ENCODE measurements at regions not wholly inside any gene's neighbourhood (a gene's known extent, or its start where the extent isn't known, plus 50 kb on each side); places are given as distances from the start of the nearest gene placed in this dataset.
"Not testable (repeated sequence)": the region's sequence is repeated elsewhere in the genome, so short reads cannot be mapped to it uniquely, and the experiment has no call there.

GRCh38 chr20:12458241-12458640 lies 540.5 kb downstream of the BTBD3 start:
- DNase-seq (ENCODE audit: low read depth), result no peak

DNA sequence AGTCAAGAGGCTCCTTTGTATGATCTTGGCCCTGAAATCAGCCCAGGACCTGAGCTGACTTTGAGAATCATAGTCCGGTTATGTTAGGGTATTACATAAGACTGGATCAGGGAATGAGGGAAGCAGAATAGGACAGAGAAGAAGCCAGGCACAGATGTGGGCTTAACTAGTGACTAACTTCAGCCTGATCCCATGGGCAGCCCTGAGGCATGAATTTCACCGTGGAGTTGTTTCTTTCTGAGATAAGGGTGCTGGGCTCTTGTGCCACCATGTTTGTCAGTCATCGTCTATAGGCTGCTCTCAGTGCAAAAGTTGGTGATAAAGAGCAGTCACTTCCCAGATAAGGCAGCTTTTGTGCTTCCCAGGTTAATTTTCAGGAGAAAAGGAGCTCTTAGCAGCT lies 544.7 kb upstream of the SPTLC3 start:
- DNase-seq (ENCODE audit: low read depth), result no peak

GRCh38 chr20:12466915-12467314 lies 541.9 kb upstream of the SPTLC3 start:
- DNase-seq (ENCODE audit: low read depth), result no peak

DNA sequence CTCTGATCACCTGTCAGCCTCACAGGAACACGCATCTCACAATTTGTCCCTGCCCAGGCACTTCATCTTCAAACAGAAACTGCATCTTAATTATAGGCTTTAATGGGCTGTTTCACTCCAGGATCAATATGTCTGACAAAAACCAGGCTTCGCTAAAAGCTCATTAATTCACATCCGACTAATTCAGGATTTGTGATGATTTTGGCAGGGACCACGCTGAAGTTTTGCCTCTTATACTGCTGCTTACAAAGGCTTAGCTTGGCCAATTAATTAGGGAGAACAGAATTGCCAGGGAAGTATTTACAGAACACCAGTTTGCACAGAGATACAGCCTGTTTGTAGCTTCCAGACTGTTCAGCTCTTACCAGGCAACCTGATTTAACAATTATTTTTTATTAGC lies 541.0 kb upstream of the SPTLC3 start:
- no peak for DNase-seq (ENCODE audit: low read depth)

GRCh38 chr20:12482661-12483060 lies 526.1 kb upstream of the SPTLC3 start:
- no peak for DNase-seq (ENCODE audit: low read depth)

DNA sequence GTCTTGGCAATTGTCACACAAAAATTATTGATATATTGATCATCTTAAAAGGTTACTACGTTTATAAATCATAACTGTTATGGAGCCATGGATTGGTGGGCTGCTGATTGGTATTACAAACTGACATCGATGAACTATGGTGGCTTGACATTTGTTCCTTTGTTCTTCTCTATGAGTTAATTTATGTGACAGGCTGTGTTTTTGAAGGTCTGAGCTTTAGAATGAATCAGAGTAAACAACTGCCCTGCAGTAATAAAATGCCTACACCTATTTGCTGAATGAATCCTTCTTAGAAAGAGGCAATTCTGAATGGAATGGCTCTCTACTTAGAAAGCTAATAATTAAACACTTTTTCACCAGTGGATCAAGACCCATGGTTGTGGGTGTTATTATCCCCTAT lies 506.3 kb upstream of the SPTLC3 start:
- DNase-seq (ENCODE audit: low read depth), result no peak

DNA sequence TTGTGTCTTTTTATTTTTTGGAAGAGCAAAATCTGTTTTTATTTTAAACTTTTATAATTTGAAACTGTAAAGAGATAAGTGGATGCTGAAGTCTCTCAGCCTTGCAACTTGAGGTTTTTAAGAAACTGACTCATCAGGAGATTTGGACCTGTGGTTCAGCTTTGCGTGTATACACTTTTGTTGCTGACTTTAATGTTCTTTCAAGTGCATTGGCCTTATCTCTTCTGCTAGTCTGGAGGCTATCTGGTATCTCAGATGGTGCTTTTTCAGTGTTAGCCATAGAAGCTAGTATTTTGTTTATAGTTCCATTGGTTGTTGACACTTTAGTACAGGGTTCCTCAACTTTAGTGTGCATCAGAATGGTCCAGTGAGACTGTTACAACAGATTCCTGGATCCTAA lies 504.0 kb upstream of the SPTLC3 start:
- DNase-seq (ENCODE audit: low read depth), result no peak

- no peak for DNase-seq (ENCODE audit: low read depth)
Measured at GRCh38 chr20:12511499-12511898, 497.3 kb upstream of the SPTLC3 start.

DNA sequence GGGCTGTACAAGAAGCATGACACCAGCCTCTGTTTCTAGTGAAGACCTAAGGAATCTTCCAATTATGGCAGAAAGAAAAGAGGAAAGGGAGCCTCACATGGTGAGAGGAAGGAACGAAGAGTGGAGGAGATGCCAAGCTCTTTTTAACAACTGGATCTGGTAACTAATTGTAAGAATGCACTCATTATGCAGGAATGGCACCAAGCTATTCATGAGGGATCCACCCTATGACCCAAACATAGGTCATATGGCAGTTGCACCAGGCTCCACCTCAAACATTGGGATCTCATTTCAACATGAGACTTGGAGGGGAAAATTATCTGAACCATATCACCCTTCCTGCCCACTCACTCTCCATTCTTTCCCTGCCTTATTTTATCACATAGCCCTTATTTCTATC lies 496.0 kb upstream of the SPTLC3 start:
- no peak for DNase-seq (ENCODE audit: low read depth)

GRCh38 chr20:12528104-12528503 lies 480.7 kb upstream of the SPTLC3 start:
- no peak for DNase-seq (ENCODE audit: low read depth)

- no peak for DNase-seq (ENCODE audit: low read depth)
Measured at GRCh38 chr20:12528591-12529041, 480.2 kb upstream of the SPTLC3 start.

DNA sequence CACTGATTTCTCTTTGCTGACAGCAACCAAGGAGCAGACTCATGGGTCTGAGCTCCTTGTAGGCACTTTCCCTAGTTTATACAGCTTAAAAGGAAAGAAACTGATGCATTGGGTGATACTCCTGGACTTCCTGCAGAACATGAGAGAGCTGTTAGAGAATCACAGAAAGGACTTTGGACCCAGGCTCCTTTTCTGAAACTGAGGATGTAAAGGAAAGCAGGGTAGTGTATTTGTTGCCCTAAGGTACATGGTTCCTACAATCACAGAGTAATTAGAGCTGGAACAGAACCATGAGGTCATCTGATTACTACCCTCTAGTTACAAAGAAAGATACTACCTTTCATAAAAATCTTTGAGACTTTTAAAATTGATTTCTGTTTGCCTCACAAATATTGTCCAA lies 477.1 kb upstream of the SPTLC3 start:
- DNase-seq (ENCODE audit: low read depth), result no peak

- DNase-seq (ENCODE audit: low read depth), result no peak
Measured at GRCh38 chr20:12535316-12535715, 473.5 kb upstream of the SPTLC3 start.

DNA sequence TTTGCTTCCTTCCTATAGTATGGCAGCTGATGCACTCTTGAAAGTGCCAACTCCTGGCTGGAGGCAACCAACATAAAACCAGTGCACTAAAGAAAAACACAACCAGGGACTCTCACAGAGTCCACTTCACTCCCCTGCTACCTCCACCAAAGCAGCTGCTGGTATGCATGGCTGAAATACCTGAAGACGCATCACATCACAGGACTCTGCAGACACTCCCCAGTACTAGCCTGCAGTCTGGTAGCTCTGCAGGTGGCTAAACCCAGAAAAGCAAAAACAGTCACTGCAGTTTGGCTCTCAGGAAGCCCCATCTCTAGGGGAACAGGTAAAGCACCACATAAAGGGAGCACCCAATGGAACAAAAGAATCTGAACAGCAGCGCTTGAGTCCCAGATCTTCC lies 473.0 kb upstream of the SPTLC3 start:
- DNase-seq (ENCODE audit: low read depth), result no peak

- DNase-seq (ENCODE audit: low read depth), result no peak
Measured at GRCh38 chr20:12554426-12554825, 454.3 kb upstream of the SPTLC3 start.

DNA sequence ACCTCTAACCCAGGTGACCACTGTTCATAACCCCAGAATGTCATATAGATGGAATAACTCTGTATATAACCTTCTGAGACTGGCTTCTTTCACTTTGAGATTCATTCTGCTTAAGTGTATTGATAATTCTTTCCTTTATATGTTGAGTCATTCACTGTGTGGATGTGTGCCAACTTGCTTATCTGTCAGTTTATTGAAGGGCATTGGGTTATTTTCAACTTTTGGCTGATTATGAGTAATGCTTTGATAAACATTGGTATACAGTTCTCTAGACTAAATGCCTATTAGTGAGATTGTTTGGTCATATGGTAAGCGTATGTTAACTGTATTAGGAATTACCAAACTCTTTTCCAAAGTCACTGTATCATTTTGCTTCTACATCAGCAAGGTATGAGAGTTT lies 453.4 kb upstream of the SPTLC3 start:
- peak; percentile 5 for DNase-seq (ENCODE audit: low read depth)

- DNase-seq (ENCODE audit: low read depth), result not testable (repeated sequence)
Measured at GRCh38 chr20:12555849-12556248, 452.9 kb upstream of the SPTLC3 start.

GRCh38 chr20:12557224-12557623 lies 451.5 kb upstream of the SPTLC3 start:
- DNase-seq (ENCODE audit: low read depth), result no peak

DNA sequence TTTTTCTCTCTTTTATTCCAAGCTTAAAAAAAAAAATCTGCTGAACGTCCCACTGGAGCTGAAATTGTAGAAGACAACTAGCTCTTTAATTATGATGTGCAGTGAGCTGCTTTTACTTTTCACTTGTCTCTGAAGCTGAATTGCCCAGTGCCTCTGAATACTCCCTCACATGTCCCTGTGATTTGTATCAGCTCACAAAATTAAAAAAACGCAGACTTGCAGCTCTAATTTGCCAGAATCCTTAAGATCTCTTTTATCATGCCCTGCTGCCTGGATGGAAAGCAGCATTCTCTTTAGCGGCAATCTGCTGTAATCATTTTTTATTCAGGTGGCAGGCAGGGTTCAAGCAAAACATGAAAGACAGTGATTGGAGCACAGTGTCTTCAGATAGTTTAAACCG lies 443.8 kb upstream of the SPTLC3 start:
- no peak for DNase-seq (ENCODE audit: low read depth)

- DNase-seq (ENCODE audit: low read depth), result no peak
Measured at GRCh38 chr20:12566596-12566995, 442.2 kb upstream of the SPTLC3 start.

DNA sequence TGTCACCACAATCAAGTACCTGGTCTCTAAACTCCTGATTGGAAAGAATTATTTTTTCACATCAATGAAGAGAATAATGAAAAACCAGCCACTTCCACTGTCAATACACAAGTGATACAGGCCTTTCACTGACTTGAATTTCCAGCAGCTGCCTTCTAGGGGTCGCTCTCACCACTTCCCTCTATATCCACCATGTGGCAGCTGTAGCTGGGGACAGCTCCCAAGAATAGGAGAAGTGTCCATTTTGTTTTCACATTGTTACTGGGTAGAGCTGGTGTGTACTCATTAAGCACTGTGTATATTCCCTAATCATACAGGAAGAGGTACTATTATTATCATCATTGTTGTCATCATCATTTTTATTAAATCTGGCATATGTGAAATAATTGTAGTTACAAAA lies 438.4 kb upstream of the SPTLC3 start:
- peak; percentile 1 for DNase-seq (ENCODE audit: low read depth)

- DNase-seq (ENCODE audit: low read depth), result no peak
Measured at GRCh38 chr20:12573442-12573841, 435.3 kb upstream of the SPTLC3 start.

GRCh38 chr20:12575352-12576095 lies 433.2 kb upstream of the SPTLC3 start:
- no peak for DNase-seq (ENCODE audit: low read depth)

- DNase-seq (ENCODE audit: low read depth), result no peak
Measured at GRCh38 chr20:12577213-12577612, 431.6 kb upstream of the SPTLC3 start.
